ENCODE measurements at regions not wholly inside any gene's neighbourhood (a gene's known extent, or its start where the extent isn't known, plus 50 kb on each side); places are given as distances from the start of the nearest gene placed in this dataset.

DNA sequence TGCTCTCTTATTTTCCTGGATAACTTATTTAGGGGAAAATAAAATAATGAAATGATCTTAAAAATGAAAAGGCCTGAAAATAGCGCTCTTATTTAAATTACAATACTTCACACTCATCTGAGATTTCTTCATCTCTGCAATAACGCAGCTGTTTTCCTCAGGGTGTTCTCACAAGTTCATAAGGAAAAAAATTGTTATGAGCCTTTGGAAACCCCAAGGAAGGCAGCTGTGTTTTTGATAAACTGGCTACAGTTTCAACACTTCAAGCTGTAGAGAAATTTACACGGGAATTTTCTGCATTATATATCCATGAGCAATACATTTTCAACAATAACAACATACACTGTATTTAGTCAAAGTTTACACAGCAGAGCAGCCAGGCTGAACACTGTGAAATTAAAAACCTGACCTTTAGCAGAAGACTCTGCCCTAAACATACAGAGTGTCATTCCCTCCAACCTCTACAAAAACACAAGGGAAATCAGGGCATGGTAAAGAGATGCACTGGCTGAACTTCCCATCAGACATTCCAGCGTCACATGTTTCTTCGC lies 959.6 kb downstream of the SLC4A3 start:
- TF ChIP-seq, protein P1, sequence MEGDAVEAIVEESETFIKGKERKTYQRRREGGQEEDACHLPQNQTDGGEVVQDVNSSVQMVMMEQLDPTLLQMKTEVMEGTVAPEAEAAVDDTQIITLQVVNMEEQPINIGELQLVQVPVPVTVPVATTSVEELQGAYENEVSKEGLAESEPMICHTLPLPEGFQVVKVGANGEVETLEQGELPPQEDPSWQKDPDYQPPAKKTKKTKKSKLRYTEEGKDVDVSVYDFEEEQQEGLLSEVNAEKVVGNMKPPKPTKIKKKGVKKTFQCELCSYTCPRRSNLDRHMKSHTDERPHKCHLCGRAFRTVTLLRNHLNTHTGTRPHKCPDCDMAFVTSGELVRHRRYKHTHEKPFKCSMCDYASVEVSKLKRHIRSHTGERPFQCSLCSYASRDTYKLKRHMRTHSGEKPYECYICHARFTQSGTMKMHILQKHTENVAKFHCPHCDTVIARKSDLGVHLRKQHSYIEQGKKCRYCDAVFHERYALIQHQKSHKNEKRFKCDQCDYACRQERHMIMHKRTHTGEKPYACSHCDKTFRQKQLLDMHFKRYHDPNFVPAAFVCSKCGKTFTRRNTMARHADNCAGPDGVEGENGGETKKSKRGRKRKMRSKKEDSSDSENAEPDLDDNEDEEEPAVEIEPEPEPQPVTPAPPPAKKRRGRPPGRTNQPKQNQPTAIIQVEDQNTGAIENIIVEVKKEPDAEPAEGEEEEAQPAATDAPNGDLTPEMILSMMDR (IDR thresholded peaks at IDR 0.05): no peak
- no peak for TF ChIP-seq POLR2A (IDR thresholded peaks at IDR 0.05)

Data from breast epithelium (tissue), 3 donors.